OCI-LY1 (cell line): ENCODE measurements at regions not wholly inside any gene's neighbourhood (a gene's known extent, or its start where the extent isn't known, plus 50 kb on each side); places are given as distances from the start of the nearest gene placed in this dataset.

ENCODE experiments used
- H2AFZ ChIP-seq: fragments of 200-600 bp; sonication (generic), shearing (Covaris generic); 2 replicates; pipeline ENCODE4 v1.6.0; 2014; ENCODE audit warnings: antibody characterized with exemption, mild to moderate bottlenecking, low read length
- H3F3A ChIP-seq: fragments of 200-600 bp; sonication (generic), shearing (Covaris generic); 2 replicates; pipeline ENCODE4 v1.6.0; 2014; ENCODE audit warnings: mild to moderate bottlenecking, antibody characterized with exemption, low read length, moderate library complexity; ENCODE audit not compliant: insufficient read depth
- H3K27ac ChIP-seq: fragments of 200-600 bp; sonication (generic); 2 replicates; pipeline ENCODE4 v1.5.1; 2014; ENCODE audit warnings: low read length, mixed run types, mild to moderate bottlenecking, low read depth; ENCODE audit not compliant: poor library complexity, severe bottlenecking
- H3K27me3 ChIP-seq: fragments of 200-600 bp; sonication (generic); 2 replicates; pipeline ENCODE4 v1.6.0; 2014; ENCODE audit warnings: antibody characterized with exemption, mild to moderate bottlenecking, low read length, moderate library complexity; ENCODE audit not compliant: insufficient read depth
- H3K36me3 ChIP-seq: fragments of 200-600 bp; sonication (generic); 2 replicates; pipeline ENCODE4 v1.6.1; 2014; ENCODE audit warnings: mild to moderate bottlenecking, antibody characterized with exemption, low read length, moderate library complexity, mixed read lengths; ENCODE audit not compliant: insufficient read depth
- H3K4me1 ChIP-seq: fragments of 200-600 bp; sonication (generic); 2 replicates; pipeline ENCODE4 v1.5.1; 2014; ENCODE audit warnings: mild to moderate bottlenecking, low read length, moderate library complexity; ENCODE audit not compliant: insufficient read depth, severe bottlenecking
- H3K4me2 ChIP-seq: fragments of 200-600 bp; sonication (generic), shearing (Covaris generic); 2 replicates; pipeline ENCODE4 v1.6.1; 2014; ENCODE audit warnings: low read length
- H3K4me3 ChIP-seq: fragments of 200-600 bp; sonication (generic); 2 replicates; pipeline ENCODE4 v1.5.1; 2014; ENCODE audit warnings: low read length, low read depth, mild to moderate bottlenecking, mixed read lengths; ENCODE audit not compliant: poor library complexity, severe bottlenecking
- H3K79me2 ChIP-seq: fragments of 200-600 bp; shearing (Covaris generic); 2 replicates; pipeline ENCODE4 v1.6.1; 2016; ENCODE audit warnings: mixed run types, low read length, mixed read lengths; ENCODE audit not compliant: insufficient read depth
- H3K9ac ChIP-seq: fragments of 200-600 bp; sonication (generic), shearing (Covaris generic); 2 replicates; pipeline ENCODE4 v1.6.1; 2014; ENCODE audit warnings: mild to moderate bottlenecking, low read length, mixed read lengths
- H3K9me2 ChIP-seq: fragments of 200-600 bp; sonication (generic), shearing (Covaris generic); 2 replicates; pipeline ENCODE4 v1.6.1; 2014; ENCODE audit warnings: low read depth, mild to moderate bottlenecking, low read length, mixed read lengths
- H3K9me3 ChIP-seq: fragments of 200-600 bp; shearing (Covaris generic); 2 replicates; pipeline ENCODE4 v1.6.1; 2014; ENCODE audit warnings: low read length, mixed read lengths
- H4K20me1 ChIP-seq: fragments of 200-600 bp; sonication (generic), shearing (Covaris generic); 2 replicates; pipeline ENCODE4 v1.6.0; 2016; ENCODE audit warnings: mild to moderate bottlenecking, low read length; ENCODE audit not compliant: insufficient read depth
- CTCF ChIP-seq: fragments of 200-600 bp; sonication (generic), shearing (Covaris generic); IDR thresholded peaks from 2 replicates; pipeline ENCODE4 v1.5.1; 2017; ENCODE audit warnings: mild to moderate bottlenecking, antibody characterized with exemption, low read length, moderate library complexity, mixed read lengths
- EZH2 ChIP-seq: fragments of 200-600 bp; sonication (generic), shearing (Covaris generic); IDR thresholded peaks from 2 replicates; pipeline ENCODE4 v1.8.0; 2017; ENCODE audit warnings: borderline replicate concordance, mixed run types, mild to moderate bottlenecking, antibody characterized with exemption, low read length, moderate library complexity, mixed read lengths

GRCh38 chr12:74918291-74918690 lies 291.3 kb downstream of the KCNC2 start:
- Histone ChIP-seq H3F3A (no peaks in the 10 kb centered on the region), H3K27ac (no peak overlapping the region), H3K4me1 (no peaks in the 10 kb centered on the region), H3K4me3 (no peak overlapping the region), H4K20me1 (no peaks in the 10 kb centered on the region), H3K9me3 (no peaks in the 10 kb centered on the region), H2AFZ (no peak overlapping the region), H3K79me2 (no peaks in the 10 kb centered on the region), H3K9me2 (no peaks in the 10 kb centered on the region), H3K27me3 (no peaks in the 10 kb centered on the region), H3K4me2 (no peak overlapping the region), H3K36me3 (no peaks in the 10 kb centered on the region), H3K9ac (no peak overlapping the region)
- TF ChIP-seq CTCF (no peak), EZH2 (no peak)

- no peak overlapping the region for H3K9ac ChIP-seq
- H3K4me1 ChIP-seq, result no peaks in the 10 kb centered on the region
- no peak overlapping the region for H3K4me2 ChIP-seq
- TF ChIP-seq CTCF (no peak), EZH2 (no peak)
- no peaks in the 10 kb centered on the region for H3K79me2 ChIP-seq
- no peaks in the 10 kb centered on the region for H4K20me1 ChIP-seq
- H3K27ac ChIP-seq, result no peak overlapping the region
- H2AFZ ChIP-seq, result no peak overlapping the region
- H3K36me3 ChIP-seq, result no peaks in the 10 kb centered on the region
- no peaks in the 10 kb centered on the region for H3F3A ChIP-seq
- H3K4me3 ChIP-seq, result no peak overlapping the region
- no peaks in the 10 kb centered on the region for H3K27me3 ChIP-seq
- no peaks in the 10 kb centered on the region for H3K9me2 ChIP-seq
- H3K9me3 ChIP-seq, result no peaks in the 10 kb centered on the region
Measured at GRCh38 chr12:74922117-74922516, 287.5 kb downstream of the KCNC2 start.

GRCh38 chr12:74922642-74923041 lies 287.0 kb downstream of the KCNC2 start:
- Histone ChIP-seq H3K4me3 (no peak overlapping the region), H3K9me2 (no peaks in the 10 kb centered on the region), H3F3A (no peaks in the 10 kb centered on the region), H4K20me1 (no peaks in the 10 kb centered on the region), H3K9me3 (no peaks in the 10 kb centered on the region), H3K4me2 (no peak overlapping the region), H3K4me1 (no peaks in the 10 kb centered on the region), H2AFZ (no peak overlapping the region), H3K9ac (no peak overlapping the region), H3K79me2 (no peaks in the 10 kb centered on the region), H3K27me3 (no peaks in the 10 kb centered on the region), H3K36me3 (no peaks in the 10 kb centered on the region), H3K27ac (no peak overlapping the region)
- TF ChIP-seq CTCF (no peak), EZH2 (no peak)
